ENCODE measurements at regions not wholly inside any gene's neighbourhood (a gene's known extent, or its start where the extent isn't known, plus 50 kb on each side); places are given as distances from the start of the nearest gene placed in this dataset.

DNA sequence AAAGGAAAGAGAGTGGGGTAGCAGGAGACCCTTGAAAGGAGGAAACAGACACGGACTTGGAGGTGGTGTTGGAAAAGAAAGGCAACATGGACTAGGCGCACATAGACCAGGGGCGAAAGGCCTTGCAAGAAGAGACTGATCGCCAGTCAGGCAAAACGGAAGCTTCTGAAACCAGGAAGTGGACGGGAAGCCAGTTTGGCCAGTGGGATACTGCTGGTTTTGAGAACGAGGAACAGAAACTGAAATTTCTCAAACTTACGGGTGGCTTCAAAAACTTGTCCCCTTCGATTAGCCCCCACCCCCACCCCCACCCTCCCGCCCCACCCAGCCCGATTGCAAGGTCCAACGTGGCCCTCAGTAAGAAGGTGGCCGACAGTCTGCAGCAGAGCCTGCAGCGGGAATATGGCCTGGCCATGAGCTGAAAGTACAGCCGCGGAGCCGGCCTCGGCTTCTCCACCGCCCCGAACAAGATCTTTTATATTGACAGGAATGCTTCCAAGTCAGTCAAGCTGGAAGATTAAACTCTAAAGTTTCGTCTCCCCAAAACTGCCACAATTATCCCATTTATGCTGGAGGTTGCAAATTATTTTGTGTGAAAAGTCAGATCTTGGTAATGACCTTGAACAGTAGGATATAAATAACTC is 364.7 kb downstream of the BCAT1 start:
- TF ChIP-seq, protein P1, sequence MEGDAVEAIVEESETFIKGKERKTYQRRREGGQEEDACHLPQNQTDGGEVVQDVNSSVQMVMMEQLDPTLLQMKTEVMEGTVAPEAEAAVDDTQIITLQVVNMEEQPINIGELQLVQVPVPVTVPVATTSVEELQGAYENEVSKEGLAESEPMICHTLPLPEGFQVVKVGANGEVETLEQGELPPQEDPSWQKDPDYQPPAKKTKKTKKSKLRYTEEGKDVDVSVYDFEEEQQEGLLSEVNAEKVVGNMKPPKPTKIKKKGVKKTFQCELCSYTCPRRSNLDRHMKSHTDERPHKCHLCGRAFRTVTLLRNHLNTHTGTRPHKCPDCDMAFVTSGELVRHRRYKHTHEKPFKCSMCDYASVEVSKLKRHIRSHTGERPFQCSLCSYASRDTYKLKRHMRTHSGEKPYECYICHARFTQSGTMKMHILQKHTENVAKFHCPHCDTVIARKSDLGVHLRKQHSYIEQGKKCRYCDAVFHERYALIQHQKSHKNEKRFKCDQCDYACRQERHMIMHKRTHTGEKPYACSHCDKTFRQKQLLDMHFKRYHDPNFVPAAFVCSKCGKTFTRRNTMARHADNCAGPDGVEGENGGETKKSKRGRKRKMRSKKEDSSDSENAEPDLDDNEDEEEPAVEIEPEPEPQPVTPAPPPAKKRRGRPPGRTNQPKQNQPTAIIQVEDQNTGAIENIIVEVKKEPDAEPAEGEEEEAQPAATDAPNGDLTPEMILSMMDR (IDR thresholded peaks at IDR 0.05): no peak
- TF ChIP-seq POLR2A (IDR thresholded peaks at IDR 0.05) (no peak), EP300 (IDR thresholded peaks at IDR 0.05) (no peak)
